GM21825 (cell line): ENCODE measurements at regions not wholly inside any gene's neighbourhood (a gene's known extent, or its start where the extent isn't known, plus 50 kb on each side); places are given as distances from the start of the nearest gene placed in this dataset.

Experiments
- ATAC-seq: cut with Tn5 transposase; IDR thresholded peaks from one replicate; pipeline ENCODE4 v1.9.1; 2021; ENCODE audit warnings: mild to moderate bottlenecking, moderate library complexity; ENCODE audit not compliant: unreplicated experiment

DNA sequence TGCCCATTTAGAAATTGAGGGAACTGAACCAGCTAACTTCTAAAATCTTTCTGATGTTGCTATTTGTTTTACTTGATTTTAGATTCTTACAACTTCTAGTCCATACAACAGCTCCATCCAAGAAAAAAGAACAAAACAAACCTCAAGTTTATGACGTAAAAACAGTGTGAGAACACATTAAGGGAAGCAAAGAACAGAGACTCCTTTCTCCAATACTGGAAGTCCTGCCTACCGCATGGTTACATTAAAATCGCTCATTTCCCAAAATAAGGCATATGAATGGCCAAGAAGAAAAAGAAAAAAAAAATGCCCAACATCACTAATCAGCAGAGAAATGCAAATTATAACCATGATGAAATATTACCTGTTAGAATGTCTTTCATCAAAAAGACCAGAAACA is 110.0 kb downstream of the TRIB2 start:
- no peak for ATAC-seq

DNA sequence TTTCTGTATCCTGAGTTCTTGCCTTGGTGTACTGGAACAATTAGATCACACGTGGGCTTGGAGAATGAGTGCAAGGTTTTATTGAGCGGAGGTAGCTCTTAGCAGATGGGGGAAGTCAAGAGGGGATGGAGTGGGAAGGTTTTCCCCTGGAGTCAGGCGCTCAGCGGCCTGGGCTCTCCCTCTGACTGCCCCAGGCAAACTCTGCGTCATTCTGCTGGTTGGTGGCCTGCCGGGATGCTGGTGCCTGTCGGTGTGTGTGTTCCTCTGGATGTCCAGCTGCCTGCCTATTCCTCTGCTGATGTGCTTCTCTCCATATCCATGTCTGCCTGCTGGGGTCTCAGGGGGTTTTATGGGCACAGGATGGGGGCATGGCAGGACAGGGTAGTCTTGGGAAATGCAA is 111.0 kb downstream of the TRIB2 start:
- ATAC-seq, result no peak

DNA sequence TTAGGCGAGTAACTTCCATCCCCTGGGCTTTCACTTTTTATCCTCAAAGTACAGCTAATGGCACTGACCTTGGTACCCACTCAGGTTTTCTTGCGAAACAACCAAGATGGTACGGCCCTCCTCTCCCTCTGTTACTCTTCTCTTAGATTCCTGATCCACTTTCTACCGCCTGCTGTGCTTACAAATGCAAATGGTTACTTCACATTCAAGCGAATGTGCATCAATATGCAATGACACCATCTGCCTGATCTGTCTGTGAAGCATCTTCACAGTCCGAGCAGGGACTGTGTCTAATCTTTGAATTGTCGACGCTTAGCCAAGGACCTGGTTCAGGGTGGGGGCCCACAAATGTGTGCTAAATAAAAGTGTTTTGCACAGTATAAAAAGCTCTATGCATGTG is 112.2 kb downstream of the TRIB2 start:
- no peak for ATAC-seq

DNA sequence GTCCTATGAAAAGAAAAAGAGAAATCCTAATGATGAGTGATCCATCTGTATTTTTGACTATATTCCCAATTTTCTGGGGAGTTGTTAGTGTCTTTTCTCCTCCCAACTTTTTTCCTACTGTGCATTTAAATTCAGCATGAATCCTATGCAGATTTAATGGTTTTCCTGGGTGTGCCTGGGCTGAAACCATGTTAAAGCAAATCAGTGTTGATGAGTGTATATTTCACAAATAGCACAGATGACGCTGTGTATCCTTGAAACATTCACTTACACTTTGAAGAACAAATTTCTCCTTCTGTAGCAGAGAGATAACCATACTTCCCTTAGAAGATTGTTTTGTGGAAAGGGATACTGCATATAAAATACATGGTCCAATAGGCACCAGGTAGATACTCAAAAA is 114.3 kb downstream of the TRIB2 start:
- ATAC-seq, result no peak

DNA sequence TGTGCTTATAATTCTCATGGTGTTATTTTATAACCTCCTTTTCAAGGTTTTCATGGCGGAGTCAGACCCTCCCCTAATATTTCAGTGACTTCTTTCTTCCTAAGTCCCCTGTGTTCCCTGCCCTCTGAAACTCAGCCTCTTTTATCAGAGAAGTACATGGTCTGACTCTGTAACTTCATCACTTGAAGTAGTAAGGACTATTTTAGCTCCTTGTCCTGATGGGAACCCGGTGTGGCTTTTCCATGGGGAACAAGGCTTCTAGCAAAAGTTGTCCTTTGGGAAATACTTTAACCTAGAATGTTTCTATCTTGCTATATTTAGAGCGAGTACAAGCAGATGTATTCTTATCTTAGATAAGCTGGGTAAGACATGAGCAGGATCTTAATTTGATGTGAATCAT is 117.5 kb downstream of the TRIB2 start:
- ATAC-seq, result no peak

DNA sequence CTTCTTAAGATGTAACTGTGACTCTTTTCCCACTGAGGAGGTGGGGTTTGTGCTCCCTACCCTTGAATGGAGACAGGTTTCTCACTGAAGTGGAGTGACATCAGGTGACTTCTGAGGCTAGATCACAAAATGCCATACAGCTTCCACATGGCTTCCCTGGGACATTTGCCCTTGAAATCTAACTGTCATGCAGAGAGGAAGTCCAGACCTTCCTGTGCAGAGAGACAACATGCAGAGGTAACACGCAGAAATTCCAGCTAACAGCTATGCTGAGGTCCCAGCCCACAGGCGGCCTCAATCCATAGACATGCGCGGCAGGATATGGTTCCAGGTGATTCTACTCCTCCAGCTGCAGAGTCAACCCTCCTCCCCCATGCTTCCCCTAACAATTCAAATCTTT is 119.0 kb downstream of the TRIB2 start:
- ATAC-seq, result no peak

DNA sequence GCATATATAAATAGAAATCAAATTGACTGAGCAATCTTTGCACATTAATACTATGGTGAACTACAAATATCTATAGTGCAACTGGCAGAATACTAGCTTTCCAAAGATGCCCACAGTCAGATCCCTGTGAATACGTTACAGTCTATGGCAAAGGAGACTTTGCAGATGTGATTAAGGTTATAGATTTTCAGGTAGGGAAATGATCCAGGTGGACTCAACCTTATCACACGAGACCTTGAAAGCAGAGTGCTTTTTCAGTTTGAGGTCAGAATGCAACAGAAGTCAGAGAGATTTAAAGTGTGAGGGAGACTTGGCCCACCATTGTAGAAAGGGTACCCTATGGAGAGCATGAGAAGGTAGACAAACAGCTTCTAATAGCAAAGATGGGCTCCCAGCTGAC is 122.6 kb downstream of the TRIB2 start:
- no peak for ATAC-seq

DNA sequence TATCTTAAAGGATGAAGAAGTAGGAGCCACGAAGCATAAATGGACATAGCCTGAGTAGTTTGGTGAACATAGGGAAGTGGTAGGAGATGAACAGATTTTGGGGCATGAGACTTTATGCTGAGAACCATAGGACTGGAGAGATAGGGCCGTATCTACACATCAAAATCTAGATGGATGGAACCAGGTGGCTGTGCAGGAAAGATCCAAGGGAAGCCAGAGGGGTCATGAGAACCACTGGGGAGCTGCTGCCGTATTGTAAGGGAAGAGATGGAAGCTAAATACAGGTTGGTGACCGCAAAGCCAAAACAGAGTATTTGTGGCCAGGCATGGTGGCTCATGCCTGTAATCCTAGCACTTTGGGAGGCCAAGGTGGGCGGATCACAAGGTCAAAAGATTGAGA is 124.3 kb downstream of the TRIB2 start:
- ATAC-seq, result no peak

DNA sequence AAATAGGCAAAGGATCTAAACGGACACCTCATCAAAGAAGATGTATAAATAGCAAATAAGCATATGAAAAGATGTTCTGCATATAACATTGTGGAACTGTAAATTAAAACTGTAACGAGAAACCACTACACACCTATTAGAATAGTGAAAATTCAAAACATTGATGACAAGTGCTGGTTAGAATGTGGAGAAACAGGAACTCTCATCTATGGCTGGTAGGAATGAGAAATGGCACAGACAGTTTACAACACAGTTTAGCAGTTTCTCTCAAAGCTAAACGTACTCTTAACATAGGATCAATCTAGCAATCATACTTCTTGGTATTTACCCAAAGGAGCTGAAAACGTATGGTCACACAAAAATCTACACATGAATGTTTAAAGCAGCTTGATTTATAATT is 126.2 kb downstream of the TRIB2 start:
- no peak for ATAC-seq

DNA sequence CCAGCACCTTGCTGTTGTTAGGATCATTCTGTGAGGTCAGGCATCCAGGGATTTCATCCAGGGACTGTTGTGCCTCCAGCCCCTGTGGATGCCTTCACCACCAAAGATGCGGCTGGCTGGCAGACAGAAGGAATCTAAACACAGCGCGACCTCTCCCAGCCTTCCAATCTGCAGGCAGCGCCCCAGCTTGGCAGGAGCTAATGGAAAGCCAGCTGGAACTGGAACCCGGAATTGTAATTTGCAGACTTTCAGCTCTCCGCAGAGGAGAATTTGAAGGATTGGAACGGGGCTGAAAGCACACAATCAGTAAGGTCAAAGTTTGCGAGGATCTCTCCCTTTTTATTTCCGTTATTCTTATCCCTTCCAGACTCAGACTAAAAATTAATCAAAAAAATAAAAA is 127.8 kb downstream of the TRIB2 start:
- ATAC-seq, result no peak

DNA sequence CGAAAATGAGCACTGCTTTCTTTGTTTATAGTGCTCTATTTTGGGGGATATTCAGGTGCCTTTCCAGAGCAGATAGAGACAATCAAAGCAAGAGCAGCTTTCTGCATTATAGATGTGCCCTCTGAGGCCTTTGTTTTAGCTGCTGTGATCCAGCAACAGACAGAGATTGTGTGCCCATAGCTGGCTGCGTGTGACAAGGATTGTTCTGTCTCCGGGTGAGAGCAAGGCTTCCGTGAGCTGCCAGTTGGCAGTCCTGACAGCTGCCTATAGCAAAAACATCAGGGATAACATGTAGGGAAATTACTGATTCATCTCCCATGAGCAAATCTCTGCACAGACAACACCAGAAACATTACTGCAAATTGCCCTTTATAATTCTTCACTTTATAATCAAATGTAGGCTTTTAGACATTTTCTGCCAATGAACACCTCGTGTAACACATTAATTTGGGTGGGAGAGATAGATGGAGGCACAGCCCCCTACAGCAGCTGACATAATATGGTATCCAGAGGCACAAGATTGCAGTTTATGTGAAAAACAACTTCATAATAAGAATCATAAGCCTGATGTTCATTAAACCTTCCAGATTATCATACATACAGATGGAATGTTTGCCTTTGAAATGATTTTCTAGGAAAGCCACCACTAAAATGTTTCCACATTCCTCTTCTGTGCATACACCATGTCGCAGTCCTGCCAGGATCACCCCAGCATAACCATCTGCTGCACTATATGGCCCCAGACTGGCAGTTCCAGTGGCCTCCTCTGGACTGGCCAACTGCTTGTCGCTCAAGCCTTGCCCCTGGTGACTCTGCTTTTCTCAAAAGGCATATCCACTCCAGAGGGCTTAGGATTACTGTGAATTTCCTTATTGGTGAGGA is 131.2 kb downstream of the TRIB2 start:
- ATAC-seq, result no peak

DNA sequence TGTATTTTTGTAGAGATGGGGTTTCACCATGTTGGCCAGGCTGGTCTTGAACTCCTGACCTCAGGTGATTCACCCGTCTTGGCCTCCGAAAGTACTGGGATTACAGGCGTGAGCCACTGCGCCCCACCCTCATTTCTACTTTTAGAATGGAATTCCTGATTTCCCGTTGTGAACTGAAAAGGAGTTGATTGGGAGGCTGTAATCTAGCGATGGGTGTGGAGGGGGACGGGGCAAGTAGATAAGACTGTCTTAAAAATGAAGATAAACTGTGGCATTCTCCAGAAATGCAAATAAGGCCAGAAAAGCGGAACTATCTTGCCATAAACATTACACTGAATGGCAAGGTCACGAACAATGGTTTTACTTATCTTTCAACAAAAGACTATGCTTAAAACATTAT is 135.4 kb downstream of the TRIB2 start:
- ATAC-seq, result no peak

DNA sequence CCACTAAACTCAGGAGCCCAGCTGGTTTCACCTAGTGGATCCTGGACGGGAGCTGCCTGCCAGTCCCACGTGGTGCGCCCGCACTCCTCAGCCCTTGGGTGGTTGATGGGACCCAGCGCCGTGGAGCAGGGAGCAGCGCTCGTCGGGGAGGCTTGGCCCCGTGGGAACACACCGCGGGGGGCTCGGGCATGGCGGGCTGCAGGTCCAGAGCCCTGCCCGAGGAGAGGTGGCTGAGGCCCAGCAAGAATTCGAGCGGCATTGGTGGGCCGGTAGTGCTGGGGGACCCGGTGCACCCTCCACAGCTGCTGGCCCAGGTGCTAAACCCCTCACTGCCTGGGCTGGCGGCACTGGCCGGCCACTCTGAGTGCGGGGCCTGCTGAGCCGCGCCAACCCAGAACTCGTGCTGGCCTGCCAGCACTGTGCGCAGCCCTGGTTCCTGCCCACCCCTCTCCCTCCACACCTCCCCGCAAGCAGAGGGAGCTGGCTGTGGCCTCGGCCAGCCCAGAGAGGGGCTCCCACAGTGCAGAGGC is 137.3 kb downstream of the TRIB2 start:
- no peak for ATAC-seq

DNA sequence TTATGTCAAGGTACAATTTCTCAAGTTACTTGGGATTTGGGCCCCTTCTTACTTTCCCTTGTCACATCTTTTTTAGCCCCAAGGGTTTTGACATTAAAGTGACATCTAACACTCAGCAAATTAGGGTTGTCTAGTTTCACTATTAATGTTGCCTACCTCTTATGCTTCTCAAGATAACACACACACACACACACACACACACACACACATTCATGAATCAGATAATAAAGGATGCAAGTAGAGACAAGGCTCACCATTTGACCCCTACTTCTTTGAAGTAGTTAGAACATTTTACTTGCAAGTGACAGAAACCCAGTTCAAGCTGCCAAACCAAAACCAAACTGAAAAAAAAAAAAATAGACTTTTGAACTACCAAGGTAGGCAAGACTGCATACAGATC is 138.8 kb downstream of the TRIB2 start:
- no peak for ATAC-seq

DNA sequence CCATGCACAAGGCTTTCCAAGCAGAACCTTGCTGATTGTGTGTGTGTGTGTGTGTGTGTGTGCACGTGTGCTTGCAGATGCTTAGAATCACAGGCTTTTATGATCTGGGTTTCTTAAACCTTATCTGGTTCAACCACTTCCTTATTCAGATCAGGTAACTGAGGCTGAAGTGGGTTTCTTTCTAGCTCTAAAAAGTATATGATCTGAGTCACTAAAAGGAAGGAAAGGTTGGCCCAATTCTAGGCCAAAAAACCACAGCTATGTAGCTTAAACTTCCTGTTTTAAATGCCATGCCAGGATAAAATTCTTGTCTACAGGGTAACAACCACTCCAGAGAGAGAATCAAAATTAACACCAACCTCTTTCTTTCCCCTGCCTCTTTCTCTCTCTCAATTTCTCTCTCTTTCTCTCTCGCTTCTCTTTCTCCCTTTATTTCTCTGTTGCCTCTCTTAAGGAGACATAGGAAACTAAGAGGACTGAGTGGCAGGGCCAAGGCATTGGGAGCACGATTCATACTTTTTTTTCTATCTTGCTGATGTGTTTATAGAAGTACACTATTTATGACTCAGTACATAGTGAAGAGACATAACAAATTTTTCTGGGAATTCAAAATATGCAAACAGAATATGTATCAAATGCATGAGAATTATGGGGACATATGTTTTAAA is 140.3 kb downstream of the TRIB2 start:
- no peak for ATAC-seq

DNA sequence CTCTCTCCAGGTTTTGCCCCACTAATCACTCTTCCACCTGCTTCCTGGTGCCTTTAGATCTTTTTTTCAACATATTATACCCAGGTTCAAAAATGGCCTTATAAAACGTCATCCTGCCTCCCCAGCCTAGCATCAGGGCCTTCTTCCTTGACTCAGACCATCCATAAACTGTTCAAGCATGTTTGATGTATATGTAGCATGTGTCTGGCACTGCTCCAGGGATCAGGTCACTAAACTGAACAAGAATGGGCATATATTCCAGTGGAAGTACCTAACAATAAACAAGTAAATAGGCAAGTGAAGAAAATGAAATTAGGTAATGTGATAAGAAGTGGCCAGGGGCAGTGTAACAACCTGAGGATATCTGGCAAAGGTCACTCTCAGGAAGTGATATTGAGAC is 141.2 kb downstream of the TRIB2 start:
- ATAC-seq, result no peak

DNA sequence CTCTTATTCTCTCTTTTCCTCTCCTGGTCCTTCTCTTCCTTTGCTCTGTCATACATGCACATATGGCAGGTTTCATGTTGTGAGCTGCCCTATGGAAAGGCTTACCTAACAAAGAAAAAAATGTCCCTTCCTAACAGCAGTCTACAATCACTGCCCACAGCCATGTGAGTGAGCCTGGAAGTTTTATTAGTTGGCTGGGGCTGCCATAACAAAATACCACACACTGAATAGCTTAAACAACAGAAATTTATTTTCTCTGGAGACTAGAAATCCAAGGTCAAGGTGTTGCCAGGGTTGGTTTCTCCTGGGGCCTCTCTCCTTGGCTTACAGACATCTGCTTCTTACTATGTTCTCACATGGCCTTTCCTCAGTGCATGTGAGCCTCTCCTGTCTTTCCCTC is 142.1 kb downstream of the TRIB2 start:
- ATAC-seq, result no peak

DNA sequence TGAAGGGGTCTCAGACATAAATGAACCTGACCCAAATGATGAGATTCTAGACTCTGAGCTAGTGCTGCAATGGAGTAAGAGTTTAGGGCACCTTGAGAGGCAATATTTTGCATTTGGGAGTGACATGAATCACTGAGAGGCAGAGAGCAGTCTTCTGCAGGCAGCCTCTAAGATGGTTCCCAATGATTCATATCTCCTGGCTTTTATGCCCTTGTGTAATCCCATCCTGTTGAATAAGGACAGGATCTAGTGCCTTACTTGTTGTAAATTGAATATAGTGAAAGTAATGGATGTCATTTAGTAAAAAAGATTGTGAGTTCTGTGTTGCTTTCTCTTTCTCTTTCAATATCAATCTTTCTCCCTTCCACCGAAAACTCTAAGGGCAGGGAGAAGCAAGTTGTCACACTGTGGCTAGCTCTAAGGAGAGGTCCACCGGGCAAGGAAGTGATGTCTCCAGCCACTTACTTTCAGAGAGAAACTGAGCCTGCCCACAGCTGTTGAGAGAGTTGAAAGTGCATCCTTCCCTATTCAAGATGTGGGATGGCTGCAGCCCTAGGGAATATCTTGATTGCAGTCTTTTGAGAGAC is 144.7 kb downstream of the TRIB2 start:
- ATAC-seq, result no peak

DNA sequence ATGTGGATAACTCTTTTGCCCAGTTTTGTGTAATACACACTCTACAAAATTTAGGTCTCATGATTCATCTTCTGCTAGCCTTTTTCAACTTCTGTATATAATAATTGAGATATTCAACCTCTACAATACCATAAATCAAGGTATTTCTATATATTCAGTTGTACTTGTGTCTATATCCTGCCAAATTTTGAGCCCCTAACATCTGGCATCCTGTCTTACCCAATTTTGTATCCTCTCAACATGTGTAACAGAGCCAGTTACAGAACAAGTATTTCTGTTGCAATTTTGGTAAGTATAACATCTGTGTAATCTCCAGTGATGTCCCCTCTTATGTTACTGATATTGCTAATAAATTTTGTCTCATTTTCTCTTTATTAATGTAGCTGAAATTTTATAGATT is 145.8 kb downstream of the TRIB2 start:
- ATAC-seq, result no peak

DNA sequence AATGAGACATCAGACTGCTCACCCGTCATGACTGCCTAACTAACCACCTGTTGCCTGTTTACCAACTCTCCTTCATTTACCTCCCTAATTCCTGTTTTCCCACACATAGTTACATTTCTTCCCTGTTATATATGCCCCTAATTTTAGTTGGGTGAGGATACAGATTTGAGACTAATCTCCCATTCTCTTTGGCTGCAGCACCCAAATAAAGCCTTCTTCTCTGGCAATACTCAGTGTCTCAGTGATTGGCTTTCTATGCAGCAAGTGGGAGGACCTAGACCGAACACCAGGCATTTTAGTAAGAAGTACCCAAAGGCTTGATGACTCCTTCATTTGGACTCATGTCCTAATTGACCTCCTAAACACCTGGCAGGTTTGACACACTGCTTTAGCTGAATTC is 147.2 kb downstream of the TRIB2 start:
- ATAC-seq, result no peak

DNA sequence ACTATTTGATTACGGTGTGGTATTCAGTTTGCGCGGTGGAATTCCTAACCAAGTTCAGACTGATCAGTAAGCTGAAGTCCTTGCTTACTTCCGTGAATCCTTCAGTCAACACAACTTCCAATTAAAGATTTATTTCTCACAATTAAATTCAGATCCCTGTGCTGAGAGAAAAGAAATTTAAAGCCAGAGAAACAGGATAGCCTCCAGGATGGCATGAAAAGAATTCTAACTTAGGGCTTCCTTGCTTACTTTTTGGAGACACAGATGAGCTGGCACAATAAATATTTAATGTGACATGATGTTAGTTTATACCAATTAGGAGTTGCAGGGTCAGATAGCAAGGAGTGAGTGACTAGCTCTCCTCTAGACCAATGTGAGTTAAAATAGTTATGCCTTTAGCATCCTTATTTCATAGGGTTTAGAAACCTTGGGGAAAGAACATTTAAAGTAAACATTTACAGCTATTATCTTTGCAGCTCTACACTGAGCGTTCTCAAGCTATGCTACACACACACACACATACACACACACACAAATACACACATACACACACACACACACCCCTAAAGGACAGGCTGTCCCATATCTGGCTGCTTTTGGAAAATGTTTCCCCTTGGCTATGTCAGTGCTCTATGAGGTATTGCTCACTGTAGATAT is 151.0 kb downstream of the TRIB2 start:
- ATAC-seq, result no peak
